Stimulated activated CD4-positive, alpha-beta T cell treated with anti-CD3 and anti-CD28 coated beads, TNF-alpha, amount 100 ng/mL, for 48 hours (primary cell): ENCODE measurements at regions not wholly inside any gene's neighbourhood (a gene's known extent, or its start where the extent isn't known, plus 50 kb on each side); places are given as distances from the start of the nearest gene placed in this dataset.

Experiments
- DNase-seq, 3 donors: peaks; one replicate each; pipeline ENCODE4 v3.0.0-alpha.2; 2020; ENCODE audit warnings: low read depth in 3 of 3

DNA sequence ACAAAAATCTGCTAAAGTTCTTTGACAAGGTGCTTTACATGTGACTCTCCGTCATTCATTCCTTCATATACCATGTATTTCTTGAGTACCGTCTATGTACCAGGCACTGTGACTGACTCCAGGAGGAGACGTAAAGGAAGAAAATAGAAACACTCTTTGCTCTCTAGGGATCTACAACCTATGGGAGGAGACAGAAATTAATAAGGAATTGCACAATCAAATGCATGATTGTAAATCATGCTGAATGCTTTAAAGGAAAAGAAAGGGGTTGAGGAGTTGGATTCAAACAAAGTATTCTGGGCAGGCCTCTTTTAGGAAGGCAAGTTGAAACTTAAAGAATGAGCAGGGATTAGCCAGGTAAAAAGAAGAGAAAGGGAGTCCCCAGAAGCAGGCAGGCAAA lies 239.1 kb upstream of the FGGY start:
- DNase-seq, result no peak

DNA sequence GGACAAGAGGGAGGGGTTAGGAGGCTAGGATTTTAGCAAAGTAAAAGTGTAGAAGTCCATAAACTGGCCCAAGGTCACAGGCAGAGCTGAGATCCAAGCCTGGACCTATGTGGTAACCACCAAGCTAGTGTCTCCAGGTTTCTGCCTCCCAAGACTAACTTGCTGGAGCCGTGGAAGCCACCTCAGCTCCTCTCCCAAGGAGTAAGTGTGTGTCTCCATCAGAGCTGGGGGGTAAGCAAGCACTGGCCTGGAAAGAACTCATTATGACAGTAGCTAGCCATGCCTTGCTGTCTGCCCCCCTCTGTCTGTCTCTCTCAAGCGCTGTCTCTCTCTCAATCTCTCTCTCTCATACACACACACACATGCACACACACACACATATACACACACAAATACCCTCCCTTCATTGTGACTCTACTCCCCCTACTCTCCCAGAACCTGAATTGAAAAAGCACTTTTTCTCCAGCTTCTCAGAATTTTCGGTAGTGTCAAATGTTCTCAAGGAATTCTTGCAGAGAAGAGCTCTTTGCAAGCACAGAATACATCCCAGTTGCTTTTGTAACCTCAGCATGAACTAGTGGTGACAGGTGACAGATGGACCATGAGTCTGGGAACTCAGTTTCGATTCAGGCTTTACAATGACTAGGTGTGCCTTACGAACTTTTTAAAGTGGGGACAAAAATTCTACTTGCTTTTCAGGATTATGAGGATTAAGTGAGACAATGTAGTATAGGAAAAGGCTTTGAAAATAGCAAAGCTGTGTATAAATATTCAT lies 238.0 kb upstream of the FGGY start:
- DNase-seq, result no peak

DNA sequence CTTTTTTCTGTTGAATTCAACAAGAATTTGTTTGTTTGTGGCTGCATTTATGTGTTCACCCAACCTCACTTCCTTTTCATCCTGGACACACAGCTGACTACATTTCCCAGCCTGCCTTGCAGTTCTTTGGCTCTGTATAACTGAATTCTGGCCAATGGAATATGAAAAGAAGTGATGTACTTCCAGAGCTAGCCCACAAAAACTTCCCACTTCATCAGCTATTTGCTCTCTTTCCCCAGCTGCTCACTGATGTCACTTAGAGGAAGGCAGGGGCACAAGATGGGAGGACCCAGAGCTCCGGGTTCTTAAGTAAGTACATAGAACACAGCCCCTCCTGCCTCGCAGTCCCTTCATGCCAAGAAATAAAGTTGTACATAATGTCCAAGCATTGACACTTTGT lies 235.0 kb upstream of the FGGY start:
- DNase-seq, result no peak

DNA sequence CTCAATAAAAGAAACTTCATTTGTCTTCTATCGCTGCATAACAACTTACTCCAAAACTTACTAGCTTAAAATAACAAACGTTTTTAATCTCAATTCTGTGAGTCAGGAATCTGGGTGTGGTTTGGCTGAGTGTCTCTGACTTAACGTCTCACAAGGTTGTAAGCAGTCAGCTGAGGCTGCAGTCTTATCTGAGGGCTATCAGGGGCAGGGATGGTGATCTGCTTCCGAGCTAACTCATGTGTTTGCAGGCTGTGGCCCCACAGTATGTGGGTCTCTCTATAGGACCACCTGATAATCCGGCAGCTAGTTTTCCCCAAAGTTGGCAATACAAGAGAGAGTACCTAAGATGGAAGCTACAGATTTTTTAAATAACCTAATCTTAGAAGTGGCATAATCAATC lies 234.2 kb upstream of the FGGY start:
- no peak for DNase-seq

DNA sequence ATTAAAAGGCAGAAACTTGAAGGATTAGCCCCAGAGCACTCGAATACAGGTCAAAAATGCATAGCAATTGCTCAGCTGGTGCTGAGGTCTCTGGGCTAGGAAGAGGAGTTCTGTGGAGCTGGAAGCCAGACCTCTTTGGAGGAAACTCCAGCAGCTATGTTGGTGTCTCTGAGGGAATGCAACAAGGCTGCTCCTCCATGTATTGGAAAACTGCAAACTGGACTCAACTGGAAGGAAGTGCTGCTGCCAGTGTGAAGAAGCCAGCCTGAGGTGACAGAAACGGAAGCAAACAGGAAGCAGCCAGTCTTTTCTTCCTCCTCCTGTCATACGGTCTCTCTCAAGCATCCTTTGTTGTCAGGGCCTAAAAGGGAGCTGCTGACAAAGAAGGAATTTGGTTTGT lies 233.4 kb upstream of the FGGY start:
- DNase-seq, result no peak

DNA sequence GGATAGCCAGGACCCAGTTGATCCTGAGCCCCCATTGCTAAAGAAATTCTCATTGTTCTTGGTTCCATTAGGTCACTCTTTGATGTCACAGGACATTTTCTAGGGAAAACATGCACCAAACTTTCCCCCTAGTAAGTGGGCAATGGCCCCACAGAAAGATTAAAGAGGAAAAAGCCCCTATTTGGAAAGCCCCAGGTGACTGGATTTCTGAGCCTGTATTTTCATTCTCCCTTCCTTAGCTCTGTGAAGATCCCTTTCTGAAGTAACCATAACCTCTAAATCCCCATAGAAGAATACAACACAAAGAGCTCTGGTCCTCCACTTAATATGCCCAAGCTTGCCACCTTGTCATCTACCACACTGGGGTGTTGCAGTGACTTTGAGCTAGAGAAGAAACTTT lies 232.3 kb upstream of the FGGY start:
- DNase-seq, result no peak

DNA sequence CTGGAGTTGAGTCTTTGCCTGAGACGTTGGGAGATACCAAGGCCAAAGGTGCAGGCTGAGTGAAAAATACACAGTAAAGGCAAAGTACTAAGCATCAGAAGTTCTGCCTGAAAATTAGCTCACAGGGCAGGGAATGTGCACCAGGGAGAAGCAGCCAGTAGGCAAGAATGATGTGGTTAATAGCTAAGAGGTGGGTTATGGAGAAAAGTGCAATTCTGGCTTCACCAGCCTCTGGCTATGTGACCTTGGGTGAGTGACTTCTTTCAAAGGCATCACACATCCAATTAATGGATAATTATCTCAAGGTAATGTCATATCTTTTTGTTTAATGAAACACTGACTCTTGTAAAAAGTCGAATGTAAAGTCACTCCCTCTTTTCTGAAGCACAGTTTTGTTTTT lies 230.7 kb upstream of the FGGY start:
- DNase-seq, result no peak

DNA sequence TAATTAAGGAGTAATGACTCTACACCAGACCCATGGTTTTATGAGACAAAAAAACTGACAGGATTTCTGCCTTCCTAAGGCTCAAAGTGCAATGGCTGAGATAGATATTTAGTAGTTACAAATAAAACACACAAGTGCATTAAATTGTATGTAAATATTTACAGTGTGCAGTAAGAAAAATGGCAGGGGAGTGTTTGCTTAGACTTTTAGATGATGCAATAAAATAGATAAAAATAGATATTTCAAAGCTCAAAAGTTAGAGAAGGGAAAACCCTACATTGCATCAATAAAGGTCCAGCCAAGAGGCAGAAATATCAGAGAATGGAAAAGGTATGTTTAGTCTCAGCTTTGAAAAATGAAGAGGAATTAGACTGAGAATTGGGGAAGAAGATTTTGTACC lies 226.3 kb upstream of the FGGY start:
- no peak for DNase-seq

DNA sequence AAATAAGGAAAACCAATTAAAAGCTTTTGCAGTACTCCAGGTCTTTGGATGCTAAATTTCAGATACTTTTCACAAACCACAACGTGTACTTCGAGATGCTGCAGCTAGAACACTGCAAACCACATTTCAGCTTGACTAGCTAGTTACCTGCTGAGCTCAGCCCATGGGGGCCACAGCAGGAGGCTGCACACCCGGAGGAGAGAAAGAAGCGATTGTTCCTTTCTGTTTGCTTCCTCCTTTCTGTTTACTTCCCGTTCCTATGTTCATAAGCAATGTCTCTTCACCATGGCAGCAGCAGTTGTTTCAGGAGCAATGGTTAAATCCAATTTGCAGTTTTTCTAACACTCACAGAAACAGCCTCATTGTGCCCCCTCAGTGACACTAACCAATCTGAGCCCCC lies 225.6 kb upstream of the FGGY start:
- no peak for DNase-seq

DNA sequence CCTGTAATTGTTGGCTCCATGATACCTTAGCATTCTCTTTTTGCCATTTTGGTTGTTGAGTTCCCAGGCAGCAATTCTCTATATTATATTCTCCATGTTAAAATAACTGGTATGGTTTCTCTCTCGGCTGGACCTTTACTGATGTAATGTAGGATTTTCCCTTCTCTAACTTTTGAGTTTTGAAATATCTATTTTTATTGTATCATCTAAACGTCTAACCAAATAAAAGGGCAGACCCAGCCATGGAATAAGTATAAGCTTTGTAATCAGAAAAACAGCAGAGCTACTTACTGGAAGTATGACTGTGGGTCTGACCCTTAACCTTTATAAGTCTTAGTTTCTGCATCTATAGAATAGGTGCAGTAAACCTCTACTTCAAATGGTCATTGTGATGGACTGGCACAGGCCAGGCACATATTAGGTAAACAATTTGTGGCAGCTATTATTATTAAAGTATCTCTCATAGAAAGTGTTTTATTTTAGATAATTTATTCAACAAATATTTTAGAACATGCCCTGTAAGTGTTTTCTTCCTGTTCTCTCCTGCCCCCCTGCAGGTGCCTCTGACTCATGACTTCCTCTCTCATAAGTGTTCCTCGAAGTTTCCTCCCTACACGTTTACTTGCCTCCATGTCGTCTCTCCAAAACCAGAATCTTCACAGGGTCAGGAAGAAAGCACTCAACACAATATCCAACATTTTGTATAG lies 224.9 kb upstream of the FGGY start:
- DNase-seq, result no peak

DNA sequence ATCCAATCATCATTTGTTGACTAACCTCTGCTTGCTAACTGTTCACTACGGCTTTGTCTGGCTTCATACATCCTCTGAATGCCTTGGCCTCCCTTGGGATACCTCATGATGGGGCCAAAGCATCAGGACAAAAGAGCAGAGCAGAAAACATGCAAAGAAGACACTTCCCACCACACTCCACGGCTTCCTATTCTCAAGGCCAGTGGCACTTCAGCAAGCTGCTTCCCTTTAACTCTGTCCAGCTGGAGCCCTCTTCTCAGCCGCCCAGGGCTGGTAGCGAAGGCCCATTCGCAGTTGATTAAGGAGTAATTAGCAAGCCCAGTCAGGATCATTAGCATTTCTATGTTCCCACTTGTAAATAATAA lies 224.3 kb upstream of the FGGY start:
- no peak for DNase-seq

DNA sequence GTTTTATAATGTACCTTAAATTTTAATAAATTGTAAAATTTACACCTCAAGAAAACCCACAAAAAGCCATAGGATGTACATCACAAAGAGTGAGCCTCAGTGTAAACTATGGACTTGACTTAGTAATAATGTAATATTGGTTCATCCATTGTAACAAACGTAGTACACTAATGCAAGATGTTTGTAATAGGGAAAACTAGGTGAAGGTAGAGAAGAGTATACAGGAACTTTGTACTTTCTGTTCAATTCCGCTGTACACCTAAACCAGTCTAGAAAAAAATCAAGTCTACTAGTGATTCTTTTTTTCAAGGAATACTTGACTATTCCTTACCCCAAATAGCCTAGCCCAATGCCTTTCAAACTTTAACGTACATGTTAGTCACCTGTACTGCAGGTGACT lies 222.3 kb upstream of the FGGY start:
- no peak for DNase-seq

DNA sequence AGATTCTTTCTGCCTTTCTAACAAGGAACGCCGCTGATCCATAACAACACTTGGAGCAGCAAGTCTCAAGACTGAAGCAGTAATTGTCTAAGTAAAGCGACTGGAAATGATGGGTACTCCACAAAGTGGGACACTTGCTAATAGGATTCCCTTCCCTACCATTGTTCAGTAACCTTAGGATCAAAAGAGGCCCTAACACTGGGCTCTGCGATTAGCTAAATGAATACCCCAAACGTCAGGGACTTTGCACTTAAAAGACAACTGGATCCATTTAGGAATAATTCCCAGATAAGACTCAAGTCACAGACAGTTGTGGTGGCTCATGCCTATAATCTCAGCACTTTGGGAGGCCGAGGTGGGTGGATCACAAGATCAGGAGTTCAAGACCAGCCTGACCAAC lies 221.9 kb upstream of the FGGY start:
- no peak for DNase-seq

DNA sequence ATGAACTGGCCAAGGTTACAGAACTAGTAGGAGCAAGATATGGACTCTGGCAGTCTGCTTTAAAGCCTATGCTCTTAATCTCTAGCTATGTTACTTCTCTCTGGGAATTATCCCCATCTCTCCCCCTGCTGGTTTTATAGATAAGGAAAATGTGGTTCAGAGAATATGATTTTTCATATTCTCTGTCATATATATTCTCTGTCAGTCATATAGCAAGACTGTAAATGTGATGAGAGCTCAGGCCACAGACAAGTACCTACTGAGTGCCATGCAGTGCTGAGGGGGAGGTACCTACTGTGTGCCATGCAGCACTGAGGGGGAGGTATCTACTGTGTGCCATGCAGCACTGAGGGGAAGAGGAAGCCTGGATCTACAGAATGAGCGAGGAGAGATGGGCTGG lies 220.3 kb upstream of the FGGY start:
- no peak for DNase-seq

DNA sequence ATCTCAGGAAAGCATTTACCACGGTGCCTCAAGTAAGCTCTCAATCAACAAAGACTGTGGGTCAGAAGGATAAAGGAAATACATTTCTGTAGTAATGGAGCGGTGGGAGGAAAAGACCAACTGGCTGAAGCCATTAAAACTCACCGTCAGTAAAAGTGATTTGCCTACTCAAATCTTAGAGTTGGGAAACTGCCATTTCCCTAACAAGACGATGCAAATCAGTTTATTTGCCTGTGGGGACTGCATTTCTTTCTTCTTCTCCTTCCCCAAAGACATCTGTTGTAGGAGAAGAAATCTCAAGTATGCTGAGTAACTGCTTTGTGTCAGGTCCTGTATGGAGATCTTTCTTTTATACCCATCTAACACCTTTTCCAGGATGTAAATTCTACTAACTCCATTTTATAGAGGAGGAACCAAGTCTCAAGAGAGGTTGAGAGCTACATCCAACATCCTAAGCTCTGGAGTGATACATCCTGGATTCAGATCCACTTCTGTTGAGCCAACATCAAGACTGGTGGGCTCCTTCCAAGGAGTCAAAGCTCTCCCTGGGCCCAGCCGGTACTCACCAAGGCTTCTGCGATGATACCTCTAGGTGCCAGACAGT lies 219.3 kb upstream of the FGGY start:
- no peak for DNase-seq

DNA sequence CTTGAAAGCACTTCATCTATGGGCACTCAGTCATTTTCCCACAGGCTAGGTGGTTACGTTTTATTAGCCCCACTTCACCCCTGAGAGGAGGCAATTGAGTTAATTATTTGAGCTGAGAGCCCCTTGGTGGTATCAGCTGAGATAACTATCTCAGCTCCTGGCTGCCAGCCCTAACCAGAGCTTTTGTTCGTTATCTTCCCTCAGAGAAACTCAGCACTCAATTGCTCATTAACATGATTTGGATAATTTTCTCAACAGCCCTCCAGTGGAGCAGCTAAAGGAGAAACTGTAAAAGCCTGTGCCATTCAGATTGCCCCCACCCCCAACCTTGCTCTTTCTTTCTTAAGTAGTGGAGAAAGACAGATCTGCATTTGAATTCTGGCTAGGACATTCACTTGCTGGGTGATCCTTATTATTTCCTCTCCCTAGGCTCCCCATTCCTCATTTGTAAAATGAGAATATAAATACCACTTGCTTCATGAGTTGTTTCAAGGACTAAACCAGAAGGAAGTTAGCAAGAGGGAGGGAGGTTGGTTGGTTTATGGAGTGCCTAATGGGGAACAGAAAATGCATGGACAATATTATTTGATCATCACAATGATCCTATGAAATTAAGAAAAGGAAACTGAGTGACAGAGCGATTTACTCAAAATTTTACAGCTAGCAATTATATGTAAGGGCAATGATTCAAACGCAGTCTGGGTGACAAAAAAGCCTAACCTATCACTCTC lies 218.7 kb upstream of the FGGY start:
- no peak for DNase-seq

DNA sequence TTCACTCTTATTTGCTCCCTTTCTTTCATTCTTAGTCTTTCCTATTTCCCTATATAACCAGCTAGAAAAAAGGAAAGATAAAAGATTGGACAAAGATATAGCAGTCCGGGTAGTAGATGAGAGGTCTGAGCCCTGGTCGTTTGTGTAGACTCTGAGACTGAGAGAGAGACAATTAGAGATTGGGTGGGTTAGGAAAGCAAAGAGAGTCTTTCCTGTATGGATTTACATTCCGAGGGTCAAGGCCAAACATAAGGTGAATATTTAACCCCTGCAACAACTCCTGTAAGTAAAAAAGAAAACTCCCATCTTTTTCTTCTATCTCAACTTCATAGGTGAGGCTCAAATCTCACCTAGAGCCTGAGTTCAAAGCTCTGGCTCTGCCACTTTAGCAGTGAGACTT lies 218.0 kb upstream of the FGGY start:
- DNase-seq, result no peak

DNA sequence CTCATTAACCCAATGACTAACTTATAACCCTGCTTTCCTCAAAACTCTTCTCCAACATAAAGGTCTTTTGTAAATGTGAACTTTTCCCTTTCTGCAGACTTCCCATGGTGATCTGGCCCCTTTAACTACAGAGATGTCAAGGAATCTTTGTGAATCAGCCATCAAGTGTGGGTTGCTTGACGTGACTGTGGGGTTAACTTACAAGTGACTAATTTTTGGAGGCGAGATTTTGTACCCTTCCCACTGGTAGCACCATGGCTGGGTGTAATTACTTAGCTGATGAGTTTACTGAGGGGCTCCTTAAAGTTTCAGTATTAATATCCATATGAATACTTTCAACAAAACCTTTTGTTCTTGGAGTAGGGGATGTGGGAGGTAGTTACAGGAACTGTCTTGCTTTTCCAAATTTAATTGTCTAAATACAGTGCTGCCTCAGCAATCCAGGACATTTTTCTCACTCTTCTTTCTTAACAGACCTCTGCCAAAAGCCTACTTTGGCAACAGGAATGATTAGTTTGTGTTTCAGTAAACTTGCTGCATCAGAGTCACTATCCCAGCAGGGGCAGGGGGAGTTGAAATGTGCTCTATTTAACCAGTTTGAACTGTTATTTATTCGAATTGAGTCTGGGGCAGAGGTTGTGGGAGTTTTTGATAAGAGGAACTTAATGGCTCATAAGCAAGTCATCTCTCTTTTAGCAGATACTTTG lies 217.3 kb upstream of the FGGY start:
- DNase-seq, result no peak

DNA sequence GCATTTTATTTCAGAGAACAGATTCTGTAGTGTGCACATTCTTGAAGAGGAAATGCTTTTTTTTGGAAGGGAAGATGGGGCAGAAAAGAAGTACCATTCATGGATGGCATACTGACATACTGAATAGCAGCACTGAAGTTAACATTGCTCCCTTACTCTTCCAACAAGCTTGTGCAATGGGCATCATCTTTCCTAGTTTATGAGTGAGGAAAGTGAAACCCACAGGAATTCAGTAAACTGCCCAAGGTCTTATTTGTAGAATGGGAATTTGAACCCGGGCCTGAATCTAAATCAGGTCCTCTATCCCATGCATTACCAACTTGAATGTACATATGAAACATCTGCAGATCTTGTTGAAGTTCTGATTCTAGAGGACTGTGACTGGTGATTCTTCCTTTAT lies 215.7 kb upstream of the FGGY start:
- no peak for DNase-seq

DNA sequence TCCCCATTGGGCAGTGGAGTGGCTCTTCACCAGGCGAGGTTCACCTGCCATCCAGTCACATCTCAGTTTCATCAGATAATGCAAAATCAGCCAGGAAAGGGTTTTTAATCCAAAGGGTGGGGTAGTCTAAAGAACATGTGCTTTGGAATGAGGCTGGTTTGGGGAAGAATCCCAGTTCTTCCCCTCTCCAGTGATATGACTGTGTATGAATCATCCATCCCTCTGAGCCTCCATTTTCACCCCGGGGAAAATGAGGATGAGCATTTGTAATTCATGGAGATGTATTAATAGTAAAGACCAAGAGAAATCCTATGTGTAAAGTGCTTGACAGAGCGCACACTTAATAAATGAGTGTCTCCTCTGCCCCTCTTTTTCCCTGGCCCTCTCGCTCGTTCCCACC lies 215.1 kb upstream of the FGGY start:
- no peak for DNase-seq

DNA sequence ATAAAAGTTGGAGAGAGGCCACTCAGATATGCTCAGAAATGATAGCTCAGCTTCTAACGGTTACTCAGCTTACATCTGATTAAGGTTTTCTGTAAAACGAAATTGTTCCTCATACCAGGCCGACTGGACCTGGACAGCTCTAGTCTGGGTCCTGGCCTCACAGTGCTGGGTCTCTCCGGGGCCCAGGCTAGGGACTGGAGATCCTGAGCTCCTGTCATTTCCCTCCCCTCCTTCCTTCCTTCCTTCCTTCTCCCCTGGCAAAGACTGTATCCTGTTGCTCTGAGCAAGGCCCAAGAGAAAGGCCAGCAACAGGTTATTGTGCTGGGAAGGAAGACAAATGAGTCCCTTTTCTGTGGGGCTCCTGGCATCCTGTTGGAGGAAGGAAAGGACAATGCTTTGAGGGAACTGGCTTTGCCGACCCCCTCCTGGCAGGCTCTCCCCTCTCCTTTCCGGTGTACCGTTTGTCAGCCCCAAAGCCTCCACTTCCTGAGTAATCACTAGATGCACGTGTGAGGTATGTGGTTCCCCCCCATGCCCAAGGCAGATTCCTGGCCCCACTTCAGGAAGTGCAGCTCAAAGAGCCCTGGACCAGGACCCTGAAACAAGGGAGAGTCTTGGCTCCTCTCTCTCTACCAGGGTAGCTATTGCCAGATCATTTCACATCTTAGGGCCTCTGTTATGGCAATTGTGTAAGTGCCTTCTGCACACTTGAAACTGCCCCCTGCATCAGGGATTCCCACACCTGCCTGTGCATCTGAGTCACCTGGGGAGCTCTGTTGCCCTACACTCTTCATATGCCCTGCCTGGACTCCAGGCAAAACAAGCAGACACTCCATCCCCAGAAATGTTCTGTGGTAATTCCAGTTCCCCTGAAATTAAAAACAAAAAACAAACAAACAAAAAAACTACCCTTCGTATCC lies 212.7 kb upstream of the FGGY start:
- DNase-seq, result no peak
